ENCODE measurements at regions not wholly inside any gene's neighbourhood (a gene's known extent, or its start where the extent isn't known, plus 50 kb on each side); places are given as distances from the start of the nearest gene placed in this dataset.

DNA sequence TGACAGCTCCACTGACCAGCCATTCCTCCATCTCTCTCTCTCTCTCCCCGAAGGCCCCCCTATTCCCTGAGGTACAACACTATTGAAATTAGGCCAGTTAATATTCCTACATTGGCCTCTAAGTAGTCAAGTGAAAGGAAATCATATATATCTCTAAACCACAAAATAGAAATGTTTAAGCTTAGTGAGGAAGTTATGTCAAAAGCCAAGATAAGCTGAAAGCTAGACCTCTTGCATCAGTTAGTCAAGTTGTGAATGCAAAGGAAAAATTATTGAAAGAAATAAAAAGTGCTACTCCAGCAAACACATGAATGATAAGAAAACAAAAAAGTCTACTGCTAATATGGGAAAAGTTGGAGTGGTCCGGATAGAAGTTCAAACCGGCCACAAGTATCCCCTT, 301.3 kb upstream of the RBMS1 start:
- Mint-ChIP-seq H3K27me3 (ENCODE audit: insufficient read depth, unreplicated experiment) (no peaks in the 10 kb centered on the region), H3K9me3 (ENCODE audit: unreplicated experiment) (peaks cover 9% of the 10 kb centered on the region), H3K4me3 (ENCODE audit: unreplicated experiment) (no peak overlapping the region), H3K36me3 (ENCODE audit: insufficient read depth, unreplicated experiment) (no peaks in the 10 kb centered on the region), H3K4me1 (ENCODE audit: low read depth, unreplicated experiment) (peaks cover 6% of the 10 kb centered on the region), H3K27ac (ENCODE audit: unreplicated experiment) (no peak overlapping the region)
- H3K4me3 ChIP-seq (ENCODE audit: low read depth, low read length), result no peak overlapping the region
- TF ChIP-seq, protein P1, sequence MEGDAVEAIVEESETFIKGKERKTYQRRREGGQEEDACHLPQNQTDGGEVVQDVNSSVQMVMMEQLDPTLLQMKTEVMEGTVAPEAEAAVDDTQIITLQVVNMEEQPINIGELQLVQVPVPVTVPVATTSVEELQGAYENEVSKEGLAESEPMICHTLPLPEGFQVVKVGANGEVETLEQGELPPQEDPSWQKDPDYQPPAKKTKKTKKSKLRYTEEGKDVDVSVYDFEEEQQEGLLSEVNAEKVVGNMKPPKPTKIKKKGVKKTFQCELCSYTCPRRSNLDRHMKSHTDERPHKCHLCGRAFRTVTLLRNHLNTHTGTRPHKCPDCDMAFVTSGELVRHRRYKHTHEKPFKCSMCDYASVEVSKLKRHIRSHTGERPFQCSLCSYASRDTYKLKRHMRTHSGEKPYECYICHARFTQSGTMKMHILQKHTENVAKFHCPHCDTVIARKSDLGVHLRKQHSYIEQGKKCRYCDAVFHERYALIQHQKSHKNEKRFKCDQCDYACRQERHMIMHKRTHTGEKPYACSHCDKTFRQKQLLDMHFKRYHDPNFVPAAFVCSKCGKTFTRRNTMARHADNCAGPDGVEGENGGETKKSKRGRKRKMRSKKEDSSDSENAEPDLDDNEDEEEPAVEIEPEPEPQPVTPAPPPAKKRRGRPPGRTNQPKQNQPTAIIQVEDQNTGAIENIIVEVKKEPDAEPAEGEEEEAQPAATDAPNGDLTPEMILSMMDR (IDR thresholded peaks at IDR 0.05; ENCODE audit: insufficient read depth in 1 of 2, low read depth in 1 of 2, low read length in 1 of 2, severe bottlenecking in 1 of 2, unreplicated experiment in 1 of 2), result no peak
- no TSS peak for BruUV-seq (replicated peaks)
- no peaks in the 10 kb centered on the region for H3K36me3 ChIP-seq (ENCODE audit: control insufficient read depth, insufficient read depth, low read length)
- H3K27me3 ChIP-seq (replicated peaks; ENCODE audit: control insufficient read depth, insufficient read depth, low read length), result no peaks in the 10 kb centered on the region
- POLR2A ChIA-PET, result no interaction called here
- H3K9me3 ChIP-seq, result 0 out of 2 replicates have a peak, but pooled peaks cover 6% of the 10 kb centered on the region
- intact Hi-C loops (cut with micrococcal nuclease; ENCODE audit: unreplicated experiment), result no loop called here
- CTCF ChIA-PET, result no interaction called here
- H3K4me1 ChIP-seq, result no peaks in the 10 kb centered on the region
- no peak for DNase-seq

DNA sequence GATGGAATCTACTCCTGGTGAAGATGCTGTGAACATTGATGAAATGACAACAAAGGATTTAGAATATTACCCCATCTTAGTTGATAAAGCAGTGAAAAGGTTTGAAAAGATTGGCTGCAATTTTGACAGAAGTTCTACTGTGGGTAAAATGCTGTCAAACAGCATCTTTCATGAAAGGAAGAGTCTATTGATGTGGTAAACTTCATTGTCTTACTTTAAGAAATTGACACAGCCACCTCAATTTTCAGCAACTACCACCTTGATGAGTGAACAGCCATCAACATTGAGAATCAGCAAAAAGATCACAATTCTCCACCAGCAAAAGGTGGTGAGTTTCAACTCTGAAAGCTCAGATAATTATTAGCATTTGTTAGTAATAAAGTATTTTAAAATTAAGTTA, 310.3 kb upstream of the RBMS1 start:
- Mint-ChIP-seq H3K4me1 (ENCODE audit: low read depth, unreplicated experiment) (no peaks in the 10 kb centered on the region), H3K27me3 (ENCODE audit: insufficient read depth, unreplicated experiment) (no peaks in the 10 kb centered on the region), H3K36me3 (ENCODE audit: insufficient read depth, unreplicated experiment) (no peaks in the 10 kb centered on the region), H3K4me3 (ENCODE audit: unreplicated experiment) (no peak overlapping the region), H3K9me3 (ENCODE audit: unreplicated experiment) (peaks cover 29% of the 10 kb centered on the region), H3K27ac (ENCODE audit: unreplicated experiment) (no peak overlapping the region)
- intact Hi-C loops (cut with micrococcal nuclease; ENCODE audit: unreplicated experiment), result no loop called here
- CTCF ChIA-PET, result no interaction called here
- DNase-seq, result no peak
- no peak overlapping the region for H3K4me3 ChIP-seq (ENCODE audit: low read depth, low read length)
- no peaks in the 10 kb centered on the region for H3K4me1 ChIP-seq
- no TSS peak for BruUV-seq (replicated peaks)
- POLR2A ChIA-PET, result no interaction called here
- H3K9me3 ChIP-seq, result peaks cover 22% of the 10 kb centered on the region
- TF ChIP-seq, protein P1 (IDR thresholded peaks at IDR 0.05; ENCODE audit: insufficient read depth in 1 of 2, low read depth in 1 of 2, low read length in 1 of 2, severe bottlenecking in 1 of 2, unreplicated experiment in 1 of 2), result no peak
- H3K27me3 ChIP-seq (replicated peaks; ENCODE audit: control insufficient read depth, insufficient read depth, low read length), result no peaks in the 10 kb centered on the region
- H3K36me3 ChIP-seq (ENCODE audit: control insufficient read depth, insufficient read depth, low read length), result no peaks in the 10 kb centered on the region

DNA sequence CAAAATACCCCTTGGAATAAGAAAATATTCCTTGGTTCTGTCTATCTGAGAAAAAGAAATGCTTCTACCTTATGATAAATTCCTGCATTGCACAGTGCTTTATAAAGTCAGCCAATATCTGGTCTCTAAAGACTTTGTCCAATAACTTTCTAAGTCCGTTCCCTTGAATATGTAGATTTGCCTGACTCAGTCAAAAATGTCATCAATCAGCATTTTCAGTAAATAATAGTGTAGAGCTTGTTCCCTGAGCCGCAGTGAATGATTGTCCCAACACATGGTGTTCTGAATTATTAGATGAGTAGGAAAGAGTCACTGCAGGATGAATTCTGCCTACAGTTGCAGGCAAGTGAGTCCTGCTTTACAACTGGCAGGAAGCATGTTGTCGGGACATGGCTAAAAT, 316.8 kb upstream of the RBMS1 start:
- Mint-ChIP-seq H3K4me3 (ENCODE audit: unreplicated experiment) (no peak overlapping the region), H3K36me3 (ENCODE audit: insufficient read depth, unreplicated experiment) (no peaks in the 10 kb centered on the region), H3K4me1 (ENCODE audit: low read depth, unreplicated experiment) (peaks cover 4% of the 10 kb centered on the region), H3K9me3 (ENCODE audit: unreplicated experiment) (peaks cover 24% of the 10 kb centered on the region), H3K27me3 (ENCODE audit: insufficient read depth, unreplicated experiment) (no peaks in the 10 kb centered on the region), H3K27ac (ENCODE audit: unreplicated experiment) (no peak overlapping the region)
- POLR2A ChIA-PET, result no interaction called here
- H3K27me3 ChIP-seq (replicated peaks; ENCODE audit: control insufficient read depth, insufficient read depth, low read length), result no peaks in the 10 kb centered on the region
- intact Hi-C loops (cut with micrococcal nuclease; ENCODE audit: unreplicated experiment), result no loop called here
- no TSS peak for BruUV-seq (replicated peaks)
- TF ChIP-seq, protein P1 (IDR thresholded peaks at IDR 0.05; ENCODE audit: insufficient read depth in 1 of 2, low read depth in 1 of 2, low read length in 1 of 2, severe bottlenecking in 1 of 2, unreplicated experiment in 1 of 2), result no peak
- CTCF ChIA-PET, result no interaction called here
- H3K4me3 ChIP-seq (ENCODE audit: low read depth, low read length), result no peak overlapping the region
- H3K36me3 ChIP-seq (ENCODE audit: control insufficient read depth, insufficient read depth, low read length), result no peaks in the 10 kb centered on the region
- no peak for DNase-seq
- peaks cover 19% of the 10 kb centered on the region for H3K9me3 ChIP-seq
- H3K4me1 ChIP-seq, result no peaks in the 10 kb centered on the region
